SIG-M5 treated with dmso at 0.1 percent for 504 hours (cell line): ENCODE measurements at regions not wholly inside any gene's neighbourhood (a gene's known extent, or its start where the extent isn't known, plus 50 kb on each side); places are given as distances from the start of the nearest gene placed in this dataset.
"Not testable (repeated sequence)": the region's sequence is repeated elsewhere in the genome, so short reads cannot be mapped to it uniquely, and the experiment has no call there.

ENCODE experiments used
- DNase-seq: peaks from one replicate; lab custom pipeline; 2025; ENCODE audit not compliant: unreplicated experiment; lab: John Stamatoyannopoulos, UW

GRCh38 chr7:35853194-35853593, 52.3 kb downstream of the SEPTIN7 start:
- DNase-seq: not testable (repeated sequence)

GRCh38 chr7:35854311-35854710, 53.5 kb downstream of the SEPTIN7 start:
- DNase-seq: no peak

- DNase-seq: no peak
These were observed 55.3 kb downstream of the SEPTIN7 start for GRCh38 chr7:35856175-35856574.

- no peak for DNase-seq
These were observed 59.8 kb downstream of the SEPTIN7 start for GRCh38 chr7:35860664-35861063.

- DNase-seq: no peak
These were observed 64.4 kb downstream of the SEPTIN7 start for GRCh38 chr7:35865287-35865686.

- DNase-seq: no peak
These were observed 65.3 kb downstream of the SEPTIN7 start for GRCh38 chr7:35866186-35866585.

- DNase-seq: peak; percentile 13
These were observed 68.3 kb downstream of the SEPTIN7 start for GRCh38 chr7:35869117-35869516.

GRCh38 chr7:35869810-35870209, 69.0 kb downstream of the SEPTIN7 start:
- no peak for DNase-seq

GRCh38 chr7:35871856-35872255, 71.0 kb downstream of the SEPTIN7 start:
- no peak for DNase-seq

- DNase-seq: no peak
These were observed 74.0 kb downstream of the SEPTIN7 start for GRCh38 chr7:35874886-35875285.

- DNase-seq: no peak
These were observed 74.4 kb downstream of the SEPTIN7 start for GRCh38 chr7:35875292-35875691.

- no peak for DNase-seq
These were observed 77.5 kb downstream of the SEPTIN7 start for GRCh38 chr7:35878351-35878750.

- DNase-seq: not testable (repeated sequence)
These were observed 86.6 kb downstream of the SEPTIN7 start for GRCh38 chr7:35887430-35887829.

- DNase-seq: no peak
These were observed 88.1 kb downstream of the SEPTIN7 start for GRCh38 chr7:35889001-35889400.

- DNase-seq: no peak
These were observed 89.0 kb downstream of the SEPTIN7 start for GRCh38 chr7:35889870-35890269.

GRCh38 chr7:35891004-35891830, 90.4 kb downstream of the SEPTIN7 start:
- DNase-seq: no peak

GRCh38 chr7:35893649-35894048, 92.8 kb downstream of the SEPTIN7 start:
- DNase-seq: no peak

- DNase-seq: no peak
These were observed 93.9 kb downstream of the SEPTIN7 start for GRCh38 chr7:35894721-35895120.

- DNase-seq: no peak
These were observed 99.8 kb downstream of the SEPTIN7 start for GRCh38 chr7:35900651-35901050.

- DNase-seq: no peak
These were observed 104.7 kb downstream of the SEPTIN7 start for GRCh38 chr7:35905555-35905954.

GRCh38 chr7:35906191-35906908, 105.5 kb downstream of the SEPTIN7 start:
- DNase-seq: peak; percentile 41
